WTC11 (cell line): ENCODE measurements at regions not wholly inside any gene's neighbourhood (a gene's known extent, or its start where the extent isn't known, plus 50 kb on each side); places are given as distances from the start of the nearest gene placed in this dataset.

Source experiments
- CTCF ChIP-seq: fragments of 200-600 bp; IDR thresholded peaks from 2 replicates; pipeline ENCODE4 v1.8.0; 2022; ENCODE audit warnings: antibody characterized with exemption
- ETV6 ChIP-seq: sonication (generic); formaldehyde crosslinking; IDR thresholded peaks from 2 replicates; pipeline ENCODE4 v1.8.1; 2022; ENCODE audit warnings: mild to moderate bottlenecking, missing genetic modification reagents
- GRHL2 ChIP-seq: fragments of 250-450 bp; sonication (Bioruptor Pico); IDR thresholded peaks from 2 replicates; pipeline ENCODE4 v1.8.0; 2022; ENCODE audit warnings: mild to moderate bottlenecking, moderate library complexity; ENCODE audit not compliant: insufficient replicate concordance, severe bottlenecking
- NFYB ChIP-seq: sonication (generic); formaldehyde crosslinking; conservative IDR thresholded peaks from 2 replicates; pipeline ENCODE4 v1.8.0; 2022; ENCODE audit warnings: low read depth, missing genetic modification reagents
- SP1 ChIP-seq: sonication (generic); formaldehyde crosslinking; conservative IDR thresholded peaks from 2 replicates; pipeline ENCODE4 v1.8.1; 2022; ENCODE audit warnings: missing genetic modification reagents
- TEAD4 ChIP-seq: sonication (generic); formaldehyde crosslinking; IDR thresholded peaks from 2 replicates; pipeline ENCODE4 v1.8.0; 2022; ENCODE audit warnings: mild to moderate bottlenecking, missing genetic modification reagents
- ZNF671 ChIP-seq: fragments of 250-450 bp; sonication (Bioruptor Pico); IDR thresholded peaks from 2 replicates; pipeline ENCODE4 v1.8.0; 2021; ENCODE audit warnings: mild to moderate bottlenecking

DNA sequence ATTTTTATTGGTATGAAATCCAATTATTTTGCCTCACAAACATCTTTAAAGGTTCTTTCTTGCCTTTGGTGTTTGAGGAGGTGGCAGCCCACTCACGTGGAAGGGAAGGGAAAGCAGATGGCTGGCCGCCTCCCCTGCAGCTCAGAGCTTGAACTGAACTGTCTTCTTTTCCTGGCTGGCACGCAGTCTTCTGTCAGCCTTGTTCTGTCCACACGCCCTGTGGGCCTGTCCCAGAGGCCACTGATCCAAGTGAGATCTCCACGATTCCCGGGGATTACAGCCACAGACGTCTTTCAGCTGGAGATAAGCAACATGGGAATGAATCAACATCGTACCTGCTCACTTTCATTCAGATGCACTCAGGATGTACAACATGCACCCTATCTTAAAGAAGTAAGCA, 73.3 kb downstream of the TMEM18 start:
- TF ChIP-seq CTCF (no peak), SP1 (CRISPR knock-in tag) (no peak), NFYB (CRISPR knock-in tag) (no peak), ETV6 (no peak), ZNF671 (CRISPR knock-in tag) (no peak), TEAD4 (CRISPR knock-in tag) (no peak), GRHL2 (CRISPR knock-in tag) (no peak)
